Liver (tissue), 3 donors: ENCODE measurements at regions not wholly inside any gene's neighbourhood (a gene's known extent, or its start where the extent isn't known, plus 50 kb on each side); places are given as distances from the start of the nearest gene placed in this dataset.

Source experiments
- ATF3 ChIP-seq: IDR thresholded peaks from 2 replicates; pipeline ENCODE4 v1.6.1; 2016; ENCODE audit warnings: antibody characterized with exemption
- CTCF ChIP-seq: fragments of 150-350 bp; IDR thresholded peaks from 2 replicates; pipeline ENCODE4 v1.5.1; 2017; ENCODE audit warnings: improper control_type of control experiment, low read depth, low read length; ENCODE audit not compliant: missing input control
- EGR1 ChIP-seq, 2 donors: IDR thresholded peaks; 2 replicates each; pipeline ENCODE4 v1.6.1; 2016 to 2018; ENCODE audit warnings: antibody characterized with exemption in 2 of 2, low read depth in 2 of 2
- FOXA1 ChIP-seq: IDR thresholded peaks from 2 replicates; pipeline ENCODE4 v1.6.1; 2016; ENCODE audit warnings: antibody characterized with exemption
- GABPA ChIP-seq, 2 donors: IDR thresholded peaks in 1 of 2; conservative IDR thresholded peaks in 1 of 2; 2 replicates each; pipeline ENCODE4 v1.6.1; 2016; ENCODE audit warnings: antibody characterized with exemption in 2 of 2, mild to moderate bottlenecking in 1 of 2, moderate library complexity in 1 of 2
- HNF4A ChIP-seq, 2 donors: conservative IDR thresholded peaks; 2 replicates each; pipeline ENCODE4 v1.6.1; 2016; ENCODE audit warnings: antibody characterized with exemption in 2 of 2, mild to moderate bottlenecking in 2 of 2
- HNF4G ChIP-seq: IDR thresholded peaks from 2 replicates; pipeline ENCODE4 v1.6.1; 2016; ENCODE audit warnings: antibody characterized with exemption
- JUND ChIP-seq, 2 donors: IDR thresholded peaks; 2 replicates each; pipeline ENCODE4 v1.6.1; 2016; ENCODE audit warnings: antibody characterized with exemption in 2 of 2
- MAX ChIP-seq: IDR thresholded peaks from 2 replicates; pipeline ENCODE4 v1.6.1; 2016; ENCODE audit warnings: antibody characterized with exemption
- RAD21 ChIP-seq, 2 donors: IDR thresholded peaks; 2 replicates each; pipeline ENCODE4 v1.6.1; 2016; ENCODE audit warnings: antibody characterized with exemption in 2 of 2, mild to moderate bottlenecking in 2 of 2
- REST ChIP-seq: IDR thresholded peaks from 2 replicates; pipeline ENCODE4 v1.6.1; 2016; ENCODE audit warnings: antibody characterized with exemption, mild to moderate bottlenecking
- SP1 ChIP-seq: IDR thresholded peaks from 2 replicates; pipeline ENCODE4 v1.6.1; 2018; ENCODE audit warnings: antibody characterized with exemption, mild to moderate bottlenecking
- TAF1 ChIP-seq: conservative IDR thresholded peaks from 2 replicates; pipeline ENCODE4 v1.6.1; 2016; ENCODE audit warnings: antibody characterized with exemption, mild to moderate bottlenecking
- ZBTB33 ChIP-seq: IDR thresholded peaks from 2 replicates; pipeline ENCODE4 v1.6.1; 2016; ENCODE audit warnings: antibody characterized with exemption
- donor health status: healthy.
- donor health status: healthy.

- no peak for TF ChIP-seq CTCF
- no peak for TF ChIP-seq RAD21 (IDR thresholded peaks at IDR 0.05)
- TF ChIP-seq MAX: no peak
- no peak for TF ChIP-seq TAF1
- no peak for TF ChIP-seq ZBTB33
- TF ChIP-seq GABPA (IDR thresholded peaks at IDR 0.05 in 1 of 2, conservative IDR thresholded peaks at IDR 0.05 in 1 of 2): no peak
- no peak for TF ChIP-seq HNF4A (conservative IDR thresholded peaks at IDR 0.05)
- no peak for TF ChIP-seq SP1
- no peak for TF ChIP-seq REST
- no peak for TF ChIP-seq HNF4G
- TF ChIP-seq EGR1 (IDR thresholded peaks at IDR 0.05; ENCODE audit: low read depth in 2 of 2): no peak
- TF ChIP-seq JUND (IDR thresholded peaks at IDR 0.05): no peak
- TF ChIP-seq FOXA1: no peak
- no peak for TF ChIP-seq ATF3
Measured at GRCh38 chr13:38618336-38618735, 68.5 kb upstream of the FREM2 start.
